ENCODE measurements at regions not wholly inside any gene's neighbourhood (a gene's known extent, or its start where the extent isn't known, plus 50 kb on each side); places are given as distances from the start of the nearest gene placed in this dataset.
"Not testable (repeated sequence)": the region's sequence is repeated elsewhere in the genome, so short reads cannot be mapped to it uniquely, and the experiment has no call there.

DNA sequence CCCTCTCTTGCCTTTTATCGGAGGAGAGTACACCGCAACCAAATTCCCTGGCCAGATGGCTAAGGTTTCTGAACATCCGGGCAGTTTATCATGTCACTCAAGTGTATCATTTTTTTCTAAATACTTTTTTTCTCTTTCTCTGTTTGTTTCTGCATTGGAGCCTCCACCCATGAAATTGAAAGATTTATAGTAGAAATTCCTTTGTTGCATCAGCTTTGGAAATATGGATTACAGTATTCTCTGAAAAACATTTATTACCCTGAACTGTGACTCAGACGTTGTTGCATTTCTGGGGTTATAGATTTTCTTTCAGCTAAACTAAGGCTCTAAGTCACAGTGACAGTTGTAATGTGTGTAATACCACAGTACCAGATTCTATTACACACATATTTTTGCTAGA, 187.0 kb downstream of the SPTSSA start:
- peak; percentile 29 for ATAC-seq

GRCh38 chr14:34273716-34274115, 188.3 kb downstream of the SPTSSA start:
- intact Hi-C loops (cut with DNase I, micrococcal nuclease); H3K9me3 ChIP-seq; ATAC-seq; DNase-seq; H3K4me3 ChIP-seq; H3K4me1 ChIP-seq (ENCODE audit: low read depth); H3K36me3 ChIP-seq (ENCODE audit: low read depth): not testable (repeated sequence)

More for the DNA sequence above, 187.0 kb downstream of the SPTSSA start:
- no peaks in the 10 kb centered on the region for H3K4me1 ChIP-seq (ENCODE audit: low read depth)
- TF ChIP-seq CTCF (IDR thresholded peaks at IDR 0.05), result no peak
- no peak overlapping the region for H3K4me3 ChIP-seq
- H3K36me3 ChIP-seq (ENCODE audit: low read depth), result no peaks in the 10 kb centered on the region
- DNase-seq, result no peak
- H3K9me3 ChIP-seq, result no peaks in the 10 kb centered on the region
- intact Hi-C loops (cut with DNase I, micrococcal nuclease), result no loop called here

DNA sequence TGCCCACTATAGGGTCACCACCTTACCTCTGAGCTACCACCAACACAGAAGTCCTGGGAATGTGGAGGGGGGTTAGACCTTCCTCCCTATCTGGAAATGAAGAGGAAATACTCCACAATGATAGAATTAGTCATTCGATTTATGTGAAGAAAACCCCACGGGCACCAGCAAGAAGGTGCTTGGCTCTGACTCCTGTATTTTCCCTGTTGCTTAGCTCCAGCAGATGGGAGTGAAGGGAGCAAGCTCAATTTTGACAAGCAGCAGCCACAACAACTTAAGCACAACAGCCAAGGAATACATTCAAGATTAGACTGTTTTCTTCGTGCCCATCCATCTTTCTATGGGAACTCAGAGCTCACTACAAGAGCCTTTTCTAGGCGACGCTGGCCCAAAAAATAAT, 191.7 kb downstream of the SPTSSA start:
- DNase-seq, result no peak
- H3K36me3 ChIP-seq (ENCODE audit: low read depth), result no peaks in the 10 kb centered on the region
- TF ChIP-seq CTCF (IDR thresholded peaks at IDR 0.05), result no peak
- no peaks in the 10 kb centered on the region for H3K4me1 ChIP-seq (ENCODE audit: low read depth)
- intact Hi-C loops (cut with DNase I, micrococcal nuclease), result no loop called here
- no peak overlapping the region for H3K4me3 ChIP-seq
- no peak for ATAC-seq
- H3K9me3 ChIP-seq, result no peaks in the 10 kb centered on the region

- Histone ChIP-seq H3K4me3 (no peak overlapping the region), H3K36me3 (ENCODE audit: low read depth) (no peaks in the 10 kb centered on the region), H3K9me3 (no peaks in the 10 kb centered on the region), H3K4me1 (ENCODE audit: low read depth) (no peaks in the 10 kb centered on the region)
- no peak for ATAC-seq
- DNase-seq, result no peak
- intact Hi-C loops (cut with DNase I, micrococcal nuclease), result no loop called here
- no peak for TF ChIP-seq CTCF (IDR thresholded peaks at IDR 0.05)
Observed at GRCh38 chr14:34266344-34266743, 195.7 kb downstream of the SPTSSA start.

DNA sequence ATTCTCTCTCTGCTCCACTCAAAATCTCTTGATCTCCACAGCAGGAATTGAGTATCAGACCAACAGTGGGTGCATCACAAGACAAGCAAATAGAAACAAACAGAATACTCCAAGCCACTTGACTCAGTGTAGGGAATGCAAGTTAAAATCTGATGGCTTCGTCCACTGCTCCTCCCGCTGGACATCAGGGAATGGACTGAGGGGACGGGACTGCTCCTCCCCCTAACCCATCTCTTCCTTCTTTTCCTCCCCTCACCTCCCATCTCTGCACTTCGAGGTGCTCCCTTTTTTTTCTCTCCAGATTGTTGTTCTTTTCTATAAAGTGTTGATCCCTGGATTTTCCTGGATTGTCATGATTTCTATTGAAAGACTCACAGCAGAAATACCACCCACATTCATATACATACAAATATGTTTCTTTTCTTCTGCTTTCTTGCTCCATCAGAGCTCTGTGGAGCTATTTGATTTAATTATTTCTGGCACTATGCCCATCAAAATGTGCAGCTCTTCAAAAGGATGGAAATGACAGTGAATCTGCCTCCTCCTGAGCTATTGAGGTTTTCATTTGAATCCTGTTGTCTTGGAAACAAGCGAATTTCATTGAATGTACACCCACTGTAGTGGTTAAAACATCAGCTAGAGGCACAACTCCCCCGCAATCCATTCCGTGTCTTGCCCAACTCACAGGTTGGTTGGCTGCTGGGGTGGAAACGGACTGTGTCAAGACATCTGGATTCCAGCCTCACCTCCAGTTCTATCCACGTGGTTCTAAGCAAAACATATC, 199.7 kb downstream of the SPTSSA start:
- intact Hi-C loops (cut with DNase I, micrococcal nuclease), result no loop called here
- no peaks in the 10 kb centered on the region for H3K4me1 ChIP-seq (ENCODE audit: low read depth)
- H3K36me3 ChIP-seq (ENCODE audit: low read depth), result no peaks in the 10 kb centered on the region
- H3K4me3 ChIP-seq, result no peak overlapping the region
- DNase-seq, result no peak
- TF ChIP-seq CTCF (IDR thresholded peaks at IDR 0.05), result no peak
- ATAC-seq, result no peak
- no peaks in the 10 kb centered on the region for H3K9me3 ChIP-seq

DNA sequence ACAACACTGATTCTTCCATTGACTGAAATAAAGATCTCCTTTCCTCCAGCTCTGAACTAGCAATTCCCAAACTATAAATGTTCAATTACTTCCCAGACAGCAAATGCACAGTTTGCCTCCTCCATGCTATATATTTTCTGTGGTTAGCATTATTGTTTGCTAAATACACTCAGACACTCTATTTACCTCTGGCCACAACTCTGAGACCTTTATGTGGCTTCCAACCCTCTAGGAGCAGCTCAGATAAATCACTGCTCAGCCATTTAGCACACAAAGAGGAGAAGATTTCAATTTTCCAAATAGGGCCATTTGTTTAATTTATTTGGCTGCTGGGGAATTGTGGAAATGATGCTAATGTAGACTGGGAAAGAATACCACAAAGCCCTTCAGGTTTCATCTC, 202.0 kb downstream of the SPTSSA start:
- Histone ChIP-seq H3K4me3 (no peak overlapping the region), H3K36me3 (ENCODE audit: low read depth) (no peaks in the 10 kb centered on the region), H3K4me1 (ENCODE audit: low read depth) (no peaks in the 10 kb centered on the region), H3K9me3 (no peaks in the 10 kb centered on the region)
- intact Hi-C loops (cut with DNase I, micrococcal nuclease), result no loop called here
- ATAC-seq (no peak), DNase-seq (no peak)
- TF ChIP-seq CTCF (IDR thresholded peaks at IDR 0.05), result no peak
